ENCODE measurements at regions not wholly inside any gene's neighbourhood (a gene's known extent, or its start where the extent isn't known, plus 50 kb on each side); places are given as distances from the start of the nearest gene placed in this dataset.

DNA sequence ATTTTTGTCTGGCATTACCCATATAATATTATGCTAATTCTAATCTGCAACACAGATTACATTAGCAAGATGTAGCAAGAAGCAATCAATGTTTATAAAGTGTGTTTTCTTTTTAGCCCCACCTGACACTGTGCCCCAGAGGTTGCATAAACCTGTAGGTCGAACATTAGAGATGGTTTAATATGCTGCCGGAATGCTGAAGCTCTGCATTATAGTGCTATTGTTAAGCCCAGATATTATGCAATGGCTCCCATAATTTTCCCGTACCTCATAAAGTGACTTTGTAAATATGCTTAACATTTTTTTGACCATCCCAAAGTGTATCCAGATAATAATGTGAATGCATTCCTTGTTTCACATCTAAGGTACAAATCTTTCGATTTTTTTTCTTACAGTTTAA lies 109.3 kb upstream of the MAP4K3 start:
- 52% methylated on average over 4 of the region's 4 CpGs for WGBS (ENCODE audit: low lambda C conversion rate)
- no TSS peak for BruUV-seq (replicated peaks)
- Histone ChIP-seq H3K4me3 (replicated peaks in 1 of 3; ENCODE audit: insufficient read depth in 1 of 3, low read depth in 2 of 3, low read length in 3 of 3) (no peak overlapping the region), H3K36me3 (replicated peaks in 1 of 2; ENCODE audit: control insufficient read depth in 1 of 2, insufficient read depth in 2 of 2, low read length in 2 of 2) (no peaks in the 10 kb centered on the region; a peak in 1 of 5 replicates), H3K4me1 (ENCODE audit: insufficient read depth, low read length) (peaks cover 72% of the 10 kb centered on the region), H4K20me1 (ENCODE audit: insufficient read depth, low read length) (no peaks in the 10 kb centered on the region), H3K9me3 (ENCODE audit: low read length) (peaks cover 12% of the 10 kb centered on the region), H3K27ac (ENCODE audit: extremely low read length, insufficient read depth, low read length) (peak overlapping the region; percentile 25), H3K9ac (ENCODE audit: insufficient read depth, low read depth, low read length) (no peak overlapping the region), H3K27me3 (ENCODE audit: control insufficient read depth in 1 of 2, insufficient read depth in 2 of 2, low read length in 2 of 2) (no peaks in the 10 kb centered on the region), H2AFZ (ENCODE audit: low read length) (no peak overlapping the region), H3K79me2 (ENCODE audit: insufficient read depth, low read length) (no peaks in the 10 kb centered on the region), H3K4me2 (ENCODE audit: low read depth, low read length) (no peak overlapping the region)
- ATAC-seq = no peak
- no peak for FAIRE-seq
- in situ Hi-C loops (cut with HindIII; ENCODE audit: extremely low pct_ligation_motif_present, low pct_unique_long_range_greater_than_20kb) = no loop called here
- CTCF ChIA-PET (ENCODE audit: low intra/inter-chr PET ratio, low total read pairs) = no interaction called here
- DNase-seq (ENCODE audit: low spot score) = no peak
- intact Hi-C loops (cut with micrococcal nuclease; ENCODE audit: unreplicated experiment) = no loop called here
- POLR2A ChIA-PET = interaction anchor here (1.0 kb wide), 1 partner anchor 109 kb away, joined by 4 read pairs; the partner anchor contains the start of gene MAP4K3
- TF ChIP-seq PAX8 (CRISPR knock-in tag; IDR thresholded peaks at IDR 0.05; ENCODE audit: borderline replicate concordance) (no peak), ARNT (IDR thresholded peaks at IDR 0.05) (no peak), HMG20B (CRISPR knock-in tag; conservative IDR thresholded peaks at IDR 0.05) (0 out of 2 replicates have a peak, but pooled peaks have one; percentile 11), RFX5 (IDR thresholded peaks at IDR 0.05; ENCODE audit: low read depth, low read length) (no peak), ZFY (CRISPR knock-in tag; IDR thresholded peaks at IDR 0.05) (no peak), THAP11 (CRISPR knock-in tag; IDR thresholded peaks at IDR 0.05) (no peak), MAZ (IDR thresholded peaks at IDR 0.05; ENCODE audit: borderline replicate concordance, low read depth, low read length) (no peak), MAZ (CRISPR knock-in tag; IDR thresholded peaks at IDR 0.05; ENCODE audit: low read depth) (no peak), CEBPG (CRISPR knock-in tag; IDR thresholded peaks at IDR 0.05) (peak; percentile 75), MIXL1 (CRISPR knock-in tag; IDR thresholded peaks at IDR 0.05) (no peak), SOX6 (IDR thresholded peaks at IDR 0.05) (no peak), SOX6 (CRISPR knock-in tag; IDR thresholded peaks at IDR 0.05) (peak; percentile 59; the same call in 1 of the 2 replicates), ZNF761 (CRISPR knock-in tag; conservative IDR thresholded peaks at IDR 0.05) (no peak), BRD4 (CRISPR knock-in tag; IDR thresholded peaks at IDR 0.05) (no peak), JUNB (CRISPR knock-in tag; IDR thresholded peaks at IDR 0.05; ENCODE audit: borderline replicate concordance) (no peak), MIER2 (CRISPR knock-in tag; IDR thresholded peaks at IDR 0.05) (no peak), ZNF629 (CRISPR knock-in tag; conservative IDR thresholded peaks at IDR 0.05) (no peak), TARDBP (CRISPR knock-in tag; IDR thresholded peaks at IDR 0.05) (no peak), PPARG (CRISPR knock-in tag; conservative IDR thresholded peaks at IDR 0.05) (no peak), ZFP36 (IDR thresholded peaks at IDR 0.05; ENCODE audit: borderline replicate concordance, low read depth, low read length, partially characterized antibody) (no peak), ZEB1 (IDR thresholded peaks at IDR 0.05; ENCODE audit: insufficient replicate concordance, low read depth) (no peak), ZSCAN31 (CRISPR knock-in tag; IDR thresholded peaks at IDR 0.05; ENCODE audit: low read depth) (no peak), ZNF724P (CRISPR knock-in tag; IDR thresholded peaks at IDR 0.05; ENCODE audit: borderline replicate concordance) (no peak), YEATS4 (CRISPR knock-in tag; IDR thresholded peaks at IDR 0.05; ENCODE audit: borderline replicate concordance) (no peak), CEBPB (IDR thresholded peaks at IDR 0.05; ENCODE audit: borderline replicate concordance, low read depth, low read length) (peak; percentile 35; the same call in 1 of the 2 replicates)
- TF ChIP-seq, protein P1, sequence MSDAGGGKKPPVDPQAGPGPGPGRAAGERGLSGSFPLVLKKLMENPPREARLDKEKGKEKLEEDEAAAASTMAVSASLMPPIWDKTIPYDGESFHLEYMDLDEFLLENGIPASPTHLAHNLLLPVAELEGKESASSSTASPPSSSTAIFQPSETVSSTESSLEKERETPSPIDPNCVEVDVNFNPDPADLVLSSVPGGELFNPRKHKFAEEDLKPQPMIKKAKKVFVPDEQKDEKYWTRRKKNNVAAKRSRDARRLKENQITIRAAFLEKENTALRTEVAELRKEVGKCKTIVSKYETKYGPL (CRISPR knock-in tag; IDR thresholded peaks at IDR 0.05) = peak; percentile 38; the same call in 1 of the 2 replicates
- TF ChIP-seq, protein P2, sequence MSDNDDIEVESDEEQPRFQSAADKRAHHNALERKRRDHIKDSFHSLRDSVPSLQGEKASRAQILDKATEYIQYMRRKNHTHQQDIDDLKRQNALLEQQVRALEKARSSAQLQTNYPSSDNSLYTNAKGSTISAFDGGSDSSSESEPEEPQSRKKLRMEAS (IDR thresholded peaks at IDR 0.05) = no peak
- TF ChIP-seq, protein P3, sequence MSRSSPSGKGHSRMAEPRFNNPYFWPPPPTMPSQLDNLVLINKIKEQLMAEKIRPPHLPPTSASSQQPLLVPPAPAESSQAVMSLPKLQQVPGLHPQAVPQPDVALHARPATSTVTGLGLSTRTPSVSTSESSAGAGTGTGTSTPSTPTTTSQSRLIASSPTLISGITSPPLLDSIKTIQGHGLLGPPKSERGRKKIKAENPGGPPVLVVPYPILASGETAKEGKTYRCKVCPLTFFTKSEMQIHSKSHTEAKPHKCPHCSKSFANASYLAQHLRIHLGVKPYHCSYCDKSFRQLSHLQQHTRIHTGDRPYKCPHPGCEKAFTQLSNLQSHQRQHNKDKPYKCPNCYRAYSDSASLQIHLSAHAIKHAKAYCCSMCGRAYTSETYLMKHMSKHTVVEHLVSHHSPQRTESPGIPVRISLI (CRISPR knock-in tag; IDR thresholded peaks at IDR 0.05; ENCODE audit: borderline replicate concordance) = no peak
